Endodermal cell (in vitro differentiated cells): ENCODE measurements at regions not wholly inside any gene's neighbourhood (a gene's known extent, or its start where the extent isn't known, plus 50 kb on each side); places are given as distances from the start of the nearest gene placed in this dataset.

Source experiments
- DNase-seq: peaks from one replicate; pipeline ENCODE4 v3.0.0-alpha.2; 2017
- H3K27ac ChIP-seq: 2 replicates; pipeline ENCODE4 v1.5.1; 2013; ENCODE audit warnings: mild to moderate bottlenecking, low read depth, low read length, moderate library complexity
- H3K27me3 ChIP-seq: 2 replicates; pipeline ENCODE4 v1.6.1; 2013; ENCODE audit warnings: mild to moderate bottlenecking, low read length, moderate library complexity; ENCODE audit not compliant: insufficient read depth, control insufficient read depth, poor library complexity, severe bottlenecking
- H3K36me3 ChIP-seq: 2 replicates; pipeline ENCODE4 v1.7.0; 2013; ENCODE audit warnings: mild to moderate bottlenecking, low read length, moderate library complexity; ENCODE audit not compliant: control insufficient read depth, insufficient read depth
- H3K4me1 ChIP-seq: one replicate; pipeline ENCODE4 v1.7.0; 2013; ENCODE audit warnings: low read length; ENCODE audit not compliant: control insufficient read depth, insufficient read depth
- H3K4me3 ChIP-seq: 2 replicates; pipeline ENCODE4 v1.5.1; 2013; ENCODE audit warnings: mild to moderate bottlenecking, low read length, moderate library complexity
- H3K9ac ChIP-seq: 2 replicates; pipeline ENCODE4 v1.6.1; 2013; ENCODE audit warnings: mild to moderate bottlenecking, low read length, moderate library complexity; ENCODE audit not compliant: poor library complexity, severe bottlenecking; ENCODE audit errors: extremely low read depth
- H3K9me3 ChIP-seq: 2 replicates; pipeline ENCODE4 v1.6.1; 2013; ENCODE audit warnings: mild to moderate bottlenecking, low read length, moderate library complexity; ENCODE audit not compliant: control insufficient read depth
- H3K27ac Mint-ChIP-seq: 2 replicates; pipeline ENCODE4 v1.8.0; 2020; ENCODE audit warnings: mixed read lengths
- H3K27me3 Mint-ChIP-seq: 2 replicates; pipeline ENCODE4 v1.8.0; 2021; ENCODE audit warnings: mild to moderate bottlenecking, mixed read lengths; ENCODE audit not compliant: insufficient read depth
- H3K36me3 Mint-ChIP-seq: 2 replicates; pipeline ENCODE4 v1.8.0; 2020; ENCODE audit warnings: low read depth, mixed read lengths
- H3K4me1 Mint-ChIP-seq: 2 replicates; pipeline ENCODE4 v1.8.0; 2020; ENCODE audit warnings: mixed read lengths
- H3K4me3 Mint-ChIP-seq: 2 replicates; pipeline ENCODE4 v1.8.0; 2020; ENCODE audit warnings: mild to moderate bottlenecking, moderate library complexity, mixed read lengths
- H3K9me3 Mint-ChIP-seq: 2 replicates; pipeline ENCODE4 v1.8.0; 2020; ENCODE audit warnings: mild to moderate bottlenecking, mixed read lengths
- CTCF ChIP-seq: fragments of 200-600 bp; sonication (generic); conservative IDR thresholded peaks from 2 replicates; pipeline ENCODE4 v1.5.0; 2021; ENCODE audit warnings: antibody characterized with exemption, mild to moderate bottlenecking
- WGBS, 2 experiments: methylation state at CpG; one replicate each; pipeline versions ENCODE4 v1.1.5 to v1.1.7; 2013; ENCODE audit warnings: missing lambda C conversion rate in 2 of 2, mixed read lengths in 1 of 2; ENCODE audit not compliant: insufficient coverage in 1 of 2, insufficient read length in 1 of 2; 5-methylcytosine and 5-hydroxymethylcytosine counted together

- TF ChIP-seq CTCF = no peak
- H3K36me3 Mint-ChIP-seq = no peaks in the 10 kb centered on the region
- DNase-seq = no peak
- Histone ChIP-seq H3K4me1 (peaks cover 9% of the 10 kb centered on the region), H3K27ac (no peak overlapping the region), H3K27me3 (no peaks in the 10 kb centered on the region), H3K4me3 (no peak overlapping the region), H3K9me3 (peaks cover 5% of the 10 kb centered on the region), H3K9ac (no peak overlapping the region), H3K36me3 (no peaks in the 10 kb centered on the region)
- H3K4me3 Mint-ChIP-seq = no peak overlapping the region
- H3K27ac Mint-ChIP-seq = no peak overlapping the region
- H3K9me3 Mint-ChIP-seq = no peaks in the 10 kb centered on the region
- H3K4me1 Mint-ChIP-seq = peaks cover 25% of the 10 kb centered on the region
- WGBS, 2 experiments = 92 to 97% methylated on average over 3 of the region's 3 CpGs
- no peaks in the 10 kb centered on the region for H3K27me3 Mint-ChIP-seq
These were observed 180.3 kb downstream of the HDGFL1 start for GRCh38 chr6:22749696-22750095.

GRCh38 chr6:22751223-22751622, 181.9 kb downstream of the HDGFL1 start:
- H3K9me3 ChIP-seq = peaks cover 5% of the 10 kb centered on the region
- H3K4me1 Mint-ChIP-seq = peaks cover 25% of the 10 kb centered on the region
- H3K9ac ChIP-seq = no peak overlapping the region
- no peak overlapping the region for H3K4me3 ChIP-seq
- H3K4me3 Mint-ChIP-seq = no peak overlapping the region
- no peaks in the 10 kb centered on the region for H3K9me3 Mint-ChIP-seq
- no peaks in the 10 kb centered on the region for H3K27me3 Mint-ChIP-seq
- H3K36me3 ChIP-seq = no peaks in the 10 kb centered on the region
- TF ChIP-seq CTCF = no peak
- WGBS, 2 experiments = 80 to 97% methylated on average over 2 of the region's 2 CpGs
- no peaks in the 10 kb centered on the region for H3K27me3 ChIP-seq
- H3K27ac Mint-ChIP-seq = no peak overlapping the region
- peaks cover 9% of the 10 kb centered on the region for H3K4me1 ChIP-seq
- H3K27ac ChIP-seq = peak overlapping the region; percentile 67
- DNase-seq = no peak
- no peaks in the 10 kb centered on the region for H3K36me3 Mint-ChIP-seq

GRCh38 chr6:22752522-22752921, 183.2 kb downstream of the HDGFL1 start:
- Histone ChIP-seq H3K36me3 (no peaks in the 10 kb centered on the region), H3K4me1 (peaks cover 9% of the 10 kb centered on the region), H3K27ac (no peak overlapping the region), H3K9ac (no peak overlapping the region), H3K4me3 (no peak overlapping the region), H3K27me3 (no peaks in the 10 kb centered on the region), H3K9me3 (peaks cover 5% of the 10 kb centered on the region)
- no peaks in the 10 kb centered on the region for H3K36me3 Mint-ChIP-seq
- no peak overlapping the region for H3K4me3 Mint-ChIP-seq
- 94 to 100% methylated on average over 2 of the region's 2 CpGs for WGBS, 2 experiments
- H3K27ac Mint-ChIP-seq = no peak overlapping the region
- H3K27me3 Mint-ChIP-seq = no peaks in the 10 kb centered on the region
- no peak for DNase-seq
- H3K9me3 Mint-ChIP-seq = no peaks in the 10 kb centered on the region
- H3K4me1 Mint-ChIP-seq = peaks cover 25% of the 10 kb centered on the region
- TF ChIP-seq CTCF = no peak
